ENCODE measurements at regions not wholly inside any gene's neighbourhood (a gene's known extent, or its start where the extent isn't known, plus 50 kb on each side); places are given as distances from the start of the nearest gene placed in this dataset.

GRCh38 chr2:189231719-189232323, 52.3 kb upstream of the COL5A2 start:
- H3K4me3 ChIP-seq, result no peak overlapping the region
- intact Hi-C loops (cut with DNase I), result no loop called here
- no peak for TF ChIP-seq CTCF (IDR thresholded peaks at IDR 0.05)
- no peak for DNase-seq
- no peaks in the 10 kb centered on the region for H3K27me3 ChIP-seq (ENCODE audit: insufficient read depth in 3 of 3, low read length in 2 of 3)
- no peaks in the 10 kb centered on the region for H3K9me3 ChIP-seq
- H3K4me1 ChIP-seq, result no peaks in the 10 kb centered on the region
- no peaks in the 10 kb centered on the region for H3K36me3 ChIP-seq (ENCODE audit: insufficient read depth in 1 of 2, low read depth in 1 of 2)
- ATAC-seq, result no peak
- no peak overlapping the region for H3K27ac ChIP-seq
- WGBS, 3 donors, result 73 to 79% (median 75%) methylated on average over 3 of the region's 3 CpGs

GRCh38 chr2:189232759-189233406, 53.3 kb upstream of the COL5A2 start:
- no peak overlapping the region for H3K4me3 ChIP-seq
- no peaks in the 10 kb centered on the region for H3K27me3 ChIP-seq (ENCODE audit: insufficient read depth in 3 of 3, low read length in 2 of 3)
- no peak for TF ChIP-seq CTCF (IDR thresholded peaks at IDR 0.05)
- H3K9me3 ChIP-seq, result no peaks in the 10 kb centered on the region
- intact Hi-C loops (cut with DNase I), result no loop called here
- ATAC-seq (no peak), DNase-seq (no peak)
- no peaks in the 10 kb centered on the region for H3K36me3 ChIP-seq (ENCODE audit: insufficient read depth in 1 of 2, low read depth in 1 of 2)
- H3K4me1 ChIP-seq, result no peaks in the 10 kb centered on the region
- H3K27ac ChIP-seq, result no peak overlapping the region

- H3K9me3 ChIP-seq, result no peaks in the 10 kb centered on the region
- intact Hi-C loops (cut with DNase I), result no loop called here
- H3K4me1 ChIP-seq, result no peaks in the 10 kb centered on the region
- no peak for TF ChIP-seq CTCF (IDR thresholded peaks at IDR 0.05)
- no peak overlapping the region for H3K4me3 ChIP-seq
- H3K36me3 ChIP-seq (ENCODE audit: insufficient read depth in 1 of 2, low read depth in 1 of 2), result no peaks in the 10 kb centered on the region
- no peak overlapping the region for H3K27ac ChIP-seq
- ATAC-seq, result no peak
- no peaks in the 10 kb centered on the region for H3K27me3 ChIP-seq (ENCODE audit: insufficient read depth in 3 of 3, low read length in 2 of 3)
- DNase-seq, result no peak
- WGBS, 3 donors, result 88 to 100% (median 93%) methylated on average over 2 of the region's 2 CpGs
Measured at GRCh38 chr2:189233527-189233926, 54.0 kb upstream of the COL5A2 start.

GRCh38 chr2:189234991-189235390, 55.4 kb upstream of the COL5A2 start:
- DNase-seq, result no peak
- Histone ChIP-seq H3K9me3 (no peaks in the 10 kb centered on the region), H3K27ac (no peak overlapping the region), H3K4me1 (no peaks in the 10 kb centered on the region), H3K36me3 (ENCODE audit: insufficient read depth in 1 of 2, low read depth in 1 of 2) (no peaks in the 10 kb centered on the region), H3K27me3 (ENCODE audit: insufficient read depth in 3 of 3, low read length in 2 of 3) (no peaks in the 10 kb centered on the region), H3K4me3 (no peak overlapping the region)
- no peak for ATAC-seq
- intact Hi-C loops (cut with DNase I), result no loop called here
- TF ChIP-seq CTCF (IDR thresholded peaks at IDR 0.05), result no peak

- Histone ChIP-seq H3K4me3 (no peak overlapping the region), H3K9me3 (no peaks in the 10 kb centered on the region), H3K36me3 (ENCODE audit: insufficient read depth in 1 of 2, low read depth in 1 of 2) (no peaks in the 10 kb centered on the region), H3K27me3 (ENCODE audit: insufficient read depth in 3 of 3, low read length in 2 of 3) (no peaks in the 10 kb centered on the region), H3K4me1 (no peaks in the 10 kb centered on the region), H3K27ac (no peak overlapping the region)
- 87 to 93% (median 91%) methylated on average over 2 of the region's 2 CpGs for WGBS, 3 donors
- DNase-seq (no peak), ATAC-seq (peak in 1 of 4 donors; percentile 19)
- intact Hi-C loops (cut with DNase I), result no loop called here
- no peak for TF ChIP-seq CTCF (IDR thresholded peaks at IDR 0.05)
Measured at GRCh38 chr2:189236066-189236465, 56.5 kb upstream of the COL5A2 start.
